ENCODE measurements at regions not wholly inside any gene's neighbourhood (a gene's known extent, or its start where the extent isn't known, plus 50 kb on each side); places are given as distances from the start of the nearest gene placed in this dataset.

DNA sequence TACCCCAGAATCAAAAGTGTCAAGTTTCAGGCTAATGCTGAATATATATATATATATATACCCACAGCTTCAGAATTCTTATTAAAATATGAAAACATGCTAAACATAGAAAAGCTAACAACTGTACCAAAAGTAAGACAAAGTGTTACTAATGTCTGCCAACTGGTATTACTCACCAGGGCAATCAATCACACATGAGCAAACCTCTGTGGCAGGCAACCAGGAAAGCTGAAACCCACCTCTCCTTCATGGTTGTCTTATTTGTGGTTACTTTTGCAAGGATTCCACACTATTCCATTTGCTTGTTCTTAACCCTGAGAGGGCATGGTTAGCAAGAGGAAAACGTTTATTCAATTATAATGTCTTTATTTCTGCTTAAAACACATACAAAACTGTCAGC is 512.3 kb upstream of the MDFIC2 start:
- Histone ChIP-seq H3K9ac (replicated peaks; ENCODE audit: extremely low read depth, insufficient read depth, low read length) (no peak overlapping the region), H3K4me2 (ENCODE audit: insufficient read depth, low read length) (no peak overlapping the region), H3K36me3 (ENCODE audit: control insufficient read depth in 2 of 2, extremely low read depth in 1 of 2, insufficient read depth in 2 of 2, low read length in 2 of 2) (no peaks in the 10 kb centered on the region), H3K27ac (ENCODE audit: insufficient read depth, low read depth, low read length) (no peak overlapping the region), H3K9me1 (replicated peaks; ENCODE audit: control insufficient read depth, extremely low read depth, insufficient read depth, low read length) (no peaks in the 10 kb centered on the region), H3K27me3 (ENCODE audit: control insufficient read depth in 2 of 2, insufficient read depth in 2 of 2, low read length in 2 of 2) (no peaks in the 10 kb centered on the region), H2AFZ (ENCODE audit: low read depth, low read length) (no peak overlapping the region), H3K9me3 (replicated peaks; ENCODE audit: control insufficient read depth, insufficient read depth, low read length) (no peaks in the 10 kb centered on the region), H3K79me2 (ENCODE audit: control insufficient read depth, insufficient read depth, low read length) (no peaks in the 10 kb centered on the region), H3K4me3 (replicated peaks in 1 of 3; ENCODE audit: insufficient read depth in 1 of 3, low read depth in 1 of 3, low read length in 3 of 3) (no peak overlapping the region), H4K20me1 (replicated peaks; ENCODE audit: control insufficient read depth, extremely low read depth, insufficient read depth, low read length) (no peaks in the 10 kb centered on the region), H3K4me1 (ENCODE audit: control insufficient read depth, extremely low read depth, insufficient read depth, low read length) (peaks cover 20% of the 10 kb centered on the region)
- dilution Hi-C loops (cut with MboI; ENCODE audit: extremely low pct_ligation_motif_present, low sequenced_read_pairs) = no loop called here
- intact Hi-C loops (cut with micrococcal nuclease) = no loop called here
- CTCF ChIA-PET = interaction anchor here (1.2 to 2.1 kb wide), 2 partner anchors 108 to 181 kb away, joined by 3 to 7 read pairs; no protein-coding TSS in a partner anchor
- POLR2A ChIA-PET = no interaction called here
- no TSS peak for BruUV-seq (replicated peaks)
- peak; percentile 86 for DNase-seq (ENCODE audit: low read depth, low spot score)
- TF ChIP-seq JUN (IDR thresholded peaks at IDR 0.05; ENCODE audit: borderline replicate concordance, insufficient read depth, insufficient read length, low read depth) (peak; percentile 56), GATA2 (IDR thresholded peaks at IDR 0.05; ENCODE audit: insufficient read depth, insufficient read length, low read depth, low read length) (no peak), FOS (IDR thresholded peaks at IDR 0.05; ENCODE audit: borderline replicate concordance, insufficient read depth, low read length) (peak; percentile 83), POLR2AphosphoS5 (IDR thresholded peaks at IDR 0.05; ENCODE audit: insufficient read depth, low read depth, low read length) (peak; percentile 42)
- TF ChIP-seq, protein P1, sequence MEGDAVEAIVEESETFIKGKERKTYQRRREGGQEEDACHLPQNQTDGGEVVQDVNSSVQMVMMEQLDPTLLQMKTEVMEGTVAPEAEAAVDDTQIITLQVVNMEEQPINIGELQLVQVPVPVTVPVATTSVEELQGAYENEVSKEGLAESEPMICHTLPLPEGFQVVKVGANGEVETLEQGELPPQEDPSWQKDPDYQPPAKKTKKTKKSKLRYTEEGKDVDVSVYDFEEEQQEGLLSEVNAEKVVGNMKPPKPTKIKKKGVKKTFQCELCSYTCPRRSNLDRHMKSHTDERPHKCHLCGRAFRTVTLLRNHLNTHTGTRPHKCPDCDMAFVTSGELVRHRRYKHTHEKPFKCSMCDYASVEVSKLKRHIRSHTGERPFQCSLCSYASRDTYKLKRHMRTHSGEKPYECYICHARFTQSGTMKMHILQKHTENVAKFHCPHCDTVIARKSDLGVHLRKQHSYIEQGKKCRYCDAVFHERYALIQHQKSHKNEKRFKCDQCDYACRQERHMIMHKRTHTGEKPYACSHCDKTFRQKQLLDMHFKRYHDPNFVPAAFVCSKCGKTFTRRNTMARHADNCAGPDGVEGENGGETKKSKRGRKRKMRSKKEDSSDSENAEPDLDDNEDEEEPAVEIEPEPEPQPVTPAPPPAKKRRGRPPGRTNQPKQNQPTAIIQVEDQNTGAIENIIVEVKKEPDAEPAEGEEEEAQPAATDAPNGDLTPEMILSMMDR (IDR thresholded peaks at IDR 0.05; ENCODE audit: extremely low read depth in 1 of 2, insufficient read depth in 1 of 2, low read depth in 1 of 2, low read length in 2 of 2) = no peak
- FAIRE-seq = peak; percentile 49

DNA sequence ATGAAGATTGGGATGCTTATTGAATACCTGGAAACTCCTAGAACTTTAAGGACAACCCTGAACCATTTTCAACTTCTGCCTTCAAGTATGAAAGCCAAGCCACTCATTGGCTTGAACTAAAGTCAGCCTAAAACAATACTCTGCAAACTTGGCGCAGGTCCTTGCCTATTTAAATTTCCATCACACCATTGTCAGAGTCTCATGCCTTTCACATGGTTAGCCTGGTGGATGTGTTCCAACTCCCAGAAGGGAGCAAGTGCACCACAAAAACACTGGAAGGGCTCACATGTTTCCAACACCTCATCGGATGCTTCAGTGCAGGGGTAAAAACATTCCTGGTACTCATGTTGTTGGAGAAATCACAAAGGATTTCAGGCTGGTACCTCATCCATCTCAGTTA is 511.6 kb upstream of the MDFIC2 start:
- Histone ChIP-seq H3K4me3 (replicated peaks in 1 of 3; ENCODE audit: insufficient read depth in 1 of 3, low read depth in 1 of 3, low read length in 3 of 3) (no peak overlapping the region), H2AFZ (ENCODE audit: low read depth, low read length) (no peak overlapping the region), H3K9ac (replicated peaks; ENCODE audit: extremely low read depth, insufficient read depth, low read length) (no peak overlapping the region), H3K4me2 (ENCODE audit: insufficient read depth, low read length) (no peak overlapping the region), H3K27me3 (ENCODE audit: control insufficient read depth in 2 of 2, insufficient read depth in 2 of 2, low read length in 2 of 2) (no peaks in the 10 kb centered on the region), H3K9me3 (replicated peaks; ENCODE audit: control insufficient read depth, insufficient read depth, low read length) (no peaks in the 10 kb centered on the region), H3K27ac (ENCODE audit: insufficient read depth, low read depth, low read length) (no peak overlapping the region), H3K79me2 (ENCODE audit: control insufficient read depth, insufficient read depth, low read length) (no peaks in the 10 kb centered on the region), H3K4me1 (ENCODE audit: control insufficient read depth, extremely low read depth, insufficient read depth, low read length) (peaks cover 16% of the 10 kb centered on the region), H3K36me3 (ENCODE audit: control insufficient read depth in 2 of 2, extremely low read depth in 1 of 2, insufficient read depth in 2 of 2, low read length in 2 of 2) (no peaks in the 10 kb centered on the region), H3K9me1 (replicated peaks; ENCODE audit: control insufficient read depth, extremely low read depth, insufficient read depth, low read length) (no peaks in the 10 kb centered on the region), H4K20me1 (replicated peaks; ENCODE audit: control insufficient read depth, extremely low read depth, insufficient read depth, low read length) (no peaks in the 10 kb centered on the region)
- intact Hi-C loops (cut with micrococcal nuclease) (no loop called here), dilution Hi-C loops (cut with MboI; ENCODE audit: extremely low pct_ligation_motif_present, low sequenced_read_pairs) (no loop called here)
- no TSS peak for BruUV-seq (replicated peaks)
- FAIRE-seq = no peak
- ChIA-PET POLR2A (no interaction called here), CTCF (interaction anchor here (1.2 to 2.1 kb wide), 2 partner anchors 107 to 182 kb away, joined by 3 to 7 read pairs; no protein-coding TSS in a partner anchor)
- no peak for TF ChIP-seq POLR2A (IDR thresholded peaks at IDR 0.05; ENCODE audit: low read depth, low read length)
- TF ChIP-seq, protein P2, sequence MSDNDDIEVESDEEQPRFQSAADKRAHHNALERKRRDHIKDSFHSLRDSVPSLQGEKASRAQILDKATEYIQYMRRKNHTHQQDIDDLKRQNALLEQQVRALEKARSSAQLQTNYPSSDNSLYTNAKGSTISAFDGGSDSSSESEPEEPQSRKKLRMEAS (IDR thresholded peaks at IDR 0.05; ENCODE audit: insufficient read depth, insufficient read length) = no peak
- no peak for TF ChIP-seq GATA2 (IDR thresholded peaks at IDR 0.05; ENCODE audit: insufficient read depth, insufficient read length, low read depth, low read length)
- TF ChIP-seq FOS (IDR thresholded peaks at IDR 0.05; ENCODE audit: borderline replicate concordance, insufficient read depth, low read length) = no peak
- TF ChIP-seq POLR2AphosphoS5 (IDR thresholded peaks at IDR 0.05; ENCODE audit: insufficient read depth, low read depth, low read length) = no peak
- no peak for TF ChIP-seq MYC (IDR thresholded peaks at IDR 0.05; ENCODE audit: low read depth, low read length)
- no peak for TF ChIP-seq EZH2 (IDR thresholded peaks at IDR 0.05; ENCODE audit: borderline replicate concordance, low read depth, low read length, severe bottlenecking)
- TF ChIP-seq, protein P1 (IDR thresholded peaks at IDR 0.05; ENCODE audit: extremely low read depth in 1 of 2, insufficient read depth in 1 of 2, low read depth in 1 of 2, low read length in 2 of 2) = no peak
- no peak for TF ChIP-seq JUN (IDR thresholded peaks at IDR 0.05; ENCODE audit: borderline replicate concordance, insufficient read depth, insufficient read length, low read depth)
- peak; percentile 52 for DNase-seq (ENCODE audit: low read depth, low spot score)

Measured in endothelial cell of umbilical vein (primary cell).